ENCODE measurements at regions not wholly inside any gene's neighbourhood (a gene's known extent, or its start where the extent isn't known, plus 50 kb on each side); places are given as distances from the start of the nearest gene placed in this dataset.
"Not testable (repeated sequence)": the region's sequence is repeated elsewhere in the genome, so short reads cannot be mapped to it uniquely, and the experiment has no call there.

DNA sequence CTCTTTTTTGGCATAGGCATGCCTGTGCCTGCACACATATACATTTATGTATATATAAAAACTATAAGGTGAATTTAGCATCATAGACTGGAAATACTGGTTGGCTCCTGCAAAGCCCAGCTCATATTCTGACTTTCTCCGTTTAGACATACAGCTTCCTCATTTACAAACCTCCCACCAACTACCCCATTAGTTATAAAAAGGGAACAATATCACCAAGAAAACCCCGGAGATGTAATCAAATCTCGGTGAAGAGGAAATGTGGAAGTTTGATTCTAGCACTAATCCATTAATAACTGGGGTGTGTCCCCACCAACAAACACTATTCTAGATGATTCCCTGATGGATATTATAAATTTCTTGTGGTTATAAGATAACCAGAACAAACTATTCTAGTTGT, 517.7 kb upstream of the TBL1XR1 start:
- TF ChIP-seq, protein P1, sequence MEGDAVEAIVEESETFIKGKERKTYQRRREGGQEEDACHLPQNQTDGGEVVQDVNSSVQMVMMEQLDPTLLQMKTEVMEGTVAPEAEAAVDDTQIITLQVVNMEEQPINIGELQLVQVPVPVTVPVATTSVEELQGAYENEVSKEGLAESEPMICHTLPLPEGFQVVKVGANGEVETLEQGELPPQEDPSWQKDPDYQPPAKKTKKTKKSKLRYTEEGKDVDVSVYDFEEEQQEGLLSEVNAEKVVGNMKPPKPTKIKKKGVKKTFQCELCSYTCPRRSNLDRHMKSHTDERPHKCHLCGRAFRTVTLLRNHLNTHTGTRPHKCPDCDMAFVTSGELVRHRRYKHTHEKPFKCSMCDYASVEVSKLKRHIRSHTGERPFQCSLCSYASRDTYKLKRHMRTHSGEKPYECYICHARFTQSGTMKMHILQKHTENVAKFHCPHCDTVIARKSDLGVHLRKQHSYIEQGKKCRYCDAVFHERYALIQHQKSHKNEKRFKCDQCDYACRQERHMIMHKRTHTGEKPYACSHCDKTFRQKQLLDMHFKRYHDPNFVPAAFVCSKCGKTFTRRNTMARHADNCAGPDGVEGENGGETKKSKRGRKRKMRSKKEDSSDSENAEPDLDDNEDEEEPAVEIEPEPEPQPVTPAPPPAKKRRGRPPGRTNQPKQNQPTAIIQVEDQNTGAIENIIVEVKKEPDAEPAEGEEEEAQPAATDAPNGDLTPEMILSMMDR (IDR thresholded peaks at IDR 0.05; ENCODE audit: insufficient read depth, low read depth, low read length): no peak
- no peak overlapping the region for H3K4me3 ChIP-seq (ENCODE audit: low read depth, low read length)
- no peak for DNase-seq (ENCODE audit: low read depth)

DNA sequence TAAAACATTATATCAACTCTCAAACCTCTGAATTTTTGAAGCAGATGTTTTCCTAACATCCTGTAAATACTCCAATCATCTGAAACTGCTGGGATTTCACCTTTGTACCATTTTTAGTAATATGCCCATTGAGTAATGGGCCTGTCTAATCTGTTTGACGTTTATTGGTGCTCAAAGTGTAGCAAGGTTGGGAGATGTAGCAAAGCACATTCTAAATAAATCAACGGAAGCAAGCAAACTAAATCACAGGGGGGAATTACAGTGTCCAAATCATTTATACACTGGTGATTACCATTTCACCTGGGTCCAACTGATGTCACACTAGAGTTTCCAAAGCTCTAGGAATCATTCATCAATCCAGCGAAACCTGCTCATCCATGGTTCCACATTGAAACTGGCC, 518.7 kb upstream of the TBL1XR1 start:
- TF ChIP-seq, protein P1 (IDR thresholded peaks at IDR 0.05; ENCODE audit: insufficient read depth, low read depth, low read length): no peak
- no peak for DNase-seq (ENCODE audit: low read depth)
- no peak overlapping the region for H3K4me3 ChIP-seq (ENCODE audit: low read depth, low read length)

DNA sequence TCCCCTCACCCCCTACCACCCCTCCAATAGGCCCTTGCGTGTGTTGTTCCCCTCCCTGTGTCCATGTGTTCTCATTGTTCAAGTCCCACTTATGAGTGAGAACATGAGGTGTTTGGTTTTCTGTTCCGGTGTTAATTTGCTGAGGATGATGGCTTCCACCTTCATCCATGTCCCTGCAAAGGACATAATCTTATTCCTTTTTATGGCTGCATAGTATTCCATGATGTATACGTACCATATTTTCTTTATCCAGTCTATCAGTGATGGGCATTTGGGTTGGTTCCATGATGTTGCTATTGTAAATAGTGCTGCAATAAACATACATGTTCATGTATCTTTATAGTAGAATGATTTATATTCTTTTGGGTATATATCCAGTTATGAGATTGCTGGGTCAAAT, 523.6 kb upstream of the TBL1XR1 start:
- DNase-seq (ENCODE audit: low read depth); H3K4me3 ChIP-seq (ENCODE audit: low read depth, low read length): not testable (repeated sequence)

DNA sequence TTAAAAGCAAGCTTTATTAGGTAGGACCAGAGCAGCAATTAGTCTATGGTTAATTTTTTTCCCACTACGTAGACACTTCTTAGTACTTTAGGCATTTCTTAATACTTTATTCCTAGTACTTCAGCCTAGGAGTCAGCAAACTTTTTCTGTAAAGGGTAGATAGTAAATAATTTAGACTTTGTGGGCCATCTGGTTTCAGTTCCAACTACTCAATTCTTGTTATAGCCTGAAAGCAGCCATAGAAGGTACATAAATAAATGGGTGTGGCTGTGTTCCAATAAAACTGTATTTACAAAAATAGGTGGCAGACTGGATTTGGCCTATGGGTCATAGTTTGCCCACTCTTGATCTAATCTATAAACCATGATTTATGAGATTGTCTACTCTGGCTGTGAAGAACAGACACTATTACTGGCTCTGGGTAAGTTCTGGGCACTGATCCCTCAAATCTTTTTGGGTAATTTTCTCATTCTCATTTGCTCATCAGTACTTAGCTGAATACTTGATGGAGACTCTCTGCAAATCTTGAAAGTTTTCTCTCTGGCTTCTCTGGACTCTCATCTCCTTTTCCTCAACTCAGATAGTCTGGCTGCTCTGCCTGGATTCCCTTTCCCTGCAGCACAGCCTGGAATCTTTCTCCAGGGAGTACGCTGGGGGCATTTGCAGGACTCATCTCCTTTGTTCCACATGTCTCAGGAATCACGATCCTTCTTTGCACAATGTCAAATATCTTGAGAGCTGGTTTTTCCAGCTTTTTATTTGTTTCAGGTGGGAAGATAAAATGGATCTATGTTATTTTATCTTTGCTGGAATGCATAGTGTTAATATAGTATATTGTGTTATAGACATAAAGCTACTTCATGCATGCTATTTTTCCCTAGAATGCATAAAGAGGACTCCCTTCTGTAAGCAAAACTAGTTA, 524.8 kb upstream of the TBL1XR1 start:
- TF ChIP-seq, protein P1 (IDR thresholded peaks at IDR 0.05; ENCODE audit: insufficient read depth, low read depth, low read length): no peak
- no peak overlapping the region for H3K4me3 ChIP-seq (ENCODE audit: low read depth, low read length)
- DNase-seq (ENCODE audit: low read depth): peak; percentile 74

DNA sequence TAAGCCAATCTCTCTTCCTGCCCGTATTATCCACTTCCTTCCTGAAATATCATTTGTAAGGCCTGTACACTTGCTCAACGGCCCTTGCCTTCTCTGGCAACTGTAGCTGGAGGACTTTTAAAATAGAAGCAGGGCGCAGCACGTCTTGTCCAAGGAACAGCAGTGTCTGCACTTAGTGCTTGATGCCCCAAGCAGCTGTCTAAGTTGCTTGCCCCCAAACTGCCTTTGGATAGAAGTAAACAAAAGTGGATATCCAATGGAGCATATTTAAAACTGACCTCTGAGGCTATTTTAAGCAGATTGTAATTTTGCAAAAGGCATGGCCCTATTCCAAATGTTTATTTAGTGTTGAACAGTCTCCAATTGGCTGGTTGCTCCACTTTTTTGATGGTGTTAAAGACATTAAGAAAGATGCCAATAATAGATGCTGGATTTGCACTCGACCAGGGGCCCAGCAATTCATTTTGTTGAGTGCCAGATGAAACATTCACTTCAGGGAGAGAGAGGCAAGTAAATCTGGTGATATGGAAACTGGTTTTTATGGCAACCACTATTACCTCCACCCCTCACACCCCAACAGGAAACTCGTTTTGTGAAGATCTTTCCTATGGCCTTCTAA, 526.8 kb upstream of the TBL1XR1 start:
- H3K4me3 ChIP-seq (ENCODE audit: low read depth, low read length): no peak overlapping the region
- no peak for DNase-seq (ENCODE audit: low read depth)
- TF ChIP-seq, protein P1 (IDR thresholded peaks at IDR 0.05; ENCODE audit: insufficient read depth, low read depth, low read length): no peak

DNA sequence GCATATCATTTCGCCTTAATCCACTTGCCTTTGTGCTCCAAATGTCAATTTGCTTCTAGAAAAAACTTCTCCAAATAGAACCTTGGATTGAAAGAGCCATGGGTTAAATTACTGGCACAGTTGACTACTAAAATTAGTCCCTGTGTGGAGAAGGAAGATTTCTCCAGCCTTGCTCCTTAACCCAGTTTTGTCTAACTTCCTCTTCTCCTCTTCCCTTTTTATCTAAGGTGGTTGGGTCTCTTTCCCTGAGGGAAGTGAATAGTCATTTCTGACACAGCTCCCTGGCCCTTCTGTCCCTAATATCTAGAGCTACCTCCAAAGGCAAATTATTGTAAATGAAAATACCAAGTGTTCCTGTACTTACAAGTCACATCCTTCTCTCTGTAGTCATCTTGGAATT, 527.9 kb upstream of the TBL1XR1 start:
- TF ChIP-seq, protein P1 (IDR thresholded peaks at IDR 0.05; ENCODE audit: insufficient read depth, low read depth, low read length): no peak
- no peak overlapping the region for H3K4me3 ChIP-seq (ENCODE audit: low read depth, low read length)
- DNase-seq (ENCODE audit: low read depth): no peak

DNA sequence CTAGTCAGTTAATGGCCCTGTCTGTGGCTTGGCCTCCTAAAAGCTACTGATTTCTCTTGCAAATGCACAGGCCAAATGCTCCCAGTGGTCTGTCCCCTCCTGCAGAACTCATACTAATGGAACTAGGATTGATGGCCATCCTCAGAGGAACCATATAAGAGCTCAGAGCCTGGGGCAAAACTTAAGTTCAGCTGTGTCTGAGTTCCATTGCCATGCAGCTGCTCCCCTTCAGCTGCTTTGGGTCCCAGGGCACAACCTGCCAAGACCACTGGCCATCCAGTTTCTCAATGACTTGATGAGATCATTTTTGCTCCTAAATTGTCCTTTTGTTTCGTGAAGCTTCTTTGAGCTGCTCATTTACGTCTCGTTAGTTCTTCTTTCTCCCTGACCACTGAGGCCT, 529.5 kb upstream of the TBL1XR1 start:
- DNase-seq (ENCODE audit: low read depth): no peak
- TF ChIP-seq, protein P1 (IDR thresholded peaks at IDR 0.05; ENCODE audit: insufficient read depth, low read depth, low read length): no peak
- H3K4me3 ChIP-seq (ENCODE audit: low read depth, low read length): no peak overlapping the region
